GM21360 (cell line): ENCODE measurements at regions not wholly inside any gene's neighbourhood (a gene's known extent, or its start where the extent isn't known, plus 50 kb on each side); places are given as distances from the start of the nearest gene placed in this dataset.

Experiments
- ATAC-seq: cut with Tn5 transposase; IDR thresholded peaks from one replicate; pipeline ENCODE4 v1.9.1; 2021; ENCODE audit warnings: mild to moderate bottlenecking, moderate library complexity; ENCODE audit not compliant: unreplicated experiment

GRCh38 chr2:140064243-140064642 is 1284.1 kb upstream of the NXPH2 start:
- ATAC-seq, result no peak

- ATAC-seq, result no peak
These were observed 1283.2 kb upstream of the NXPH2 start for GRCh38 chr2:140063356-140063755.

DNA sequence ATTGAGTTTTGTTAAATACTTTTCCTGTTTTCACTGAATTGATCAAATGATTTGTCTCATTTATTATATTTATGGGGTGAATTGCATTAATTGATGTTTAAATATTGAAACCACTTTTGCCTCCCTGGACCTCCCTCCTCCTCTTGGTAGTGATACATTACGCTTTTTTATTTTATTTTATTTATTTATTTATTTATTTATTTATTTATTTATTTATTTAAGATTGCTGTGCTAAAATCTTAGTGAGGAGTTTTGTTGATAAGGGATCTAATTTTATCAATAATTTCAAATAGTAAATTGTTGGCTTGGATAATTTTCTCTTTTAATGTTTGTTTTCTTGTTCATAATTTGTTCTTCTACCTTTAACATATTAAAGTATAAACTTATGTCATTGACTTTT is 1281.0 kb upstream of the NXPH2 start:
- ATAC-seq, result no peak

GRCh38 chr2:140057928-140058327 is 1277.7 kb upstream of the NXPH2 start:
- no peak for ATAC-seq

- ATAC-seq, result no peak
These were observed 1261.6 kb upstream of the NXPH2 start for GRCh38 chr2:140041811-140042210.

DNA sequence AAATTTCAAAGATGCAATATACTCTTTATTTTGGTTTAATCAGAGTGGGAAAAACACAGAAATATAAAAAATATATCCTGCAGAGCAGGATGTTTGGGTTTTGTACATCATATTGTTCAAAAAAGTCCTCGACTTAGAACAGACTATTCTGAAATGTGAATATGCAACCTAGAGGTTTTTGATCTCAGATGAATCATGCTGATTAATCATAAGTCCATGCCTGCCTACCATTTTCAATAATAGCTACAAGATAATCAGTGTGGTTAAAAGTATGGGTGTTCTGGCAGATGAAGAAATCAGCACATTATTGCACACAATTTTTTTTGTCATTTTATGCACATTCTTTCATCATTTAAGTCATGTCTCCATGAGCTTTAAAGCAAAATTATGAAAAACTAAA is 1261.0 kb upstream of the NXPH2 start:
- ATAC-seq, result no peak

DNA sequence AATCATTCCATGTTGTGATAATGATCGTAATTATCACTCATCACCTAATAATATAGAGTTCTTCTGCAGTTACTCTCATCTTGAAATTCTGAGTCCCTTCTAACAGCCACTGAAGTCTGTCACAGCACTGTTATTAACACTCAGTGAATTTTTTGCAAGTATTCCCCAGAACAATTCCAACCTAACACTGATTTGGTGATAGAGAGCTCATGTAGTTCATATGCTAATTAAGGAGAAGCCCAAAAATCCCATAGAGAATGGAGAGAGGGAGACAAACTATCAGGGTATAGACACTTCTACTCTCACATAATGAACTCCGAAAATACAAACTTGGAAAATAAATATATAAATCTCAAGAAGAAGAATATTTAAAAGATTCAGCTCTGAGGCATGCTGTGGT is 1253.4 kb upstream of the NXPH2 start:
- no peak for ATAC-seq

DNA sequence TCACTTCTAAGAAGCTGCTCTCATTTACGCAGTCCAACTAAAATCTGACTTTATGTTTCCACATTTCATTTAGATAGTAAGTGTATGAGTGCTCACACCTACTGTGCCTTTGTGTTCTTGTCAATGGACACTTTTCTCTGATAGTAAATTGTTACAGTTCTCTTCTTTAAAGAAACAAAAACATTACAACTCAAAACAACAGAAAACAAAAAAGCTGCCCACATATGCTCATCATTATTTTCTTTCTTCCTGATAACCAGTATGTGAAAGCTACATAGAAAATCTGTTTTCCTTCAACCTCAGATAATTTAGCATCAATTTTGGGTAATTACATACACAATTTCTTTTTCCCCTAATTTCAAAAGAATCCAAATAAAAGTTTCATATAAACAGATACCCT is 1247.8 kb upstream of the NXPH2 start:
- ATAC-seq, result no peak

DNA sequence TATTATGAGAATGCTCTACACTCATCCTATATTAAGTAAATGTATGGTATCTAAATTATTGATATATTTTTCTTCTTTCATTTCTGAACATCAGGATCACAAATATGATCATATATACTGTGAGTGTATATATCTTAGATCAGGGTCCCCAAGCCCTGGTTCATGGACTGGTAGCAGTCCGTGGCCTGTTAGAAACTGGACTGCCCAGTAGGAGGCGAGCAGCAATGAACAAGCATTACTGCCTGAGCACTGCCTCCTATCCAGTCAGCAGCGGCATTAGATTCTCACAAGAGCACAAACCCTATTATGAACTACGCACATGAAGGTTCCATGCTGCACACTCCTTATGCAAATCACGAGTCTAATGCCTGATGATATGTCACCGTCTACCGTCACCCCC is 1247.1 kb upstream of the NXPH2 start:
- no peak for ATAC-seq

DNA sequence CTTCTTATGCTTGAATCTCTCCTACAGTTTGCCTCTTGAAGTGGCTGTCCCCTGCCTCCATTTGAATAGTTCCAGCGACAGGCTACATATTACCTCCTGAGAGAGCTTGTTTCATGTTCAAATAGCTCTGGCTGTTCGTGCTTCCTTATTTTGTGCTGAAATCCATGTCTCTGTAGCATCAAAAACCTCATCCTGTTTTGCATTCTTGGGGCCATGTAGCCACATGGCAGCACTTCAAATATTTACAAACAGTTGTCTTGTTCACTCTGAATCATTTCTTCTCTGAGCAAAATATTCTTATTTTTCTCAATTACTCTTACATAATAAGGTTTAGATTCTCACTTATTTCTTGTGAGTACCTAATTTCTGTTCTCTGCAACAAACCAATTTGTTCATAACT is 1243.1 kb upstream of the NXPH2 start:
- ATAC-seq, result no peak

- no peak for ATAC-seq
These were observed 1238.4 kb upstream of the NXPH2 start for GRCh38 chr2:140018541-140018940.

DNA sequence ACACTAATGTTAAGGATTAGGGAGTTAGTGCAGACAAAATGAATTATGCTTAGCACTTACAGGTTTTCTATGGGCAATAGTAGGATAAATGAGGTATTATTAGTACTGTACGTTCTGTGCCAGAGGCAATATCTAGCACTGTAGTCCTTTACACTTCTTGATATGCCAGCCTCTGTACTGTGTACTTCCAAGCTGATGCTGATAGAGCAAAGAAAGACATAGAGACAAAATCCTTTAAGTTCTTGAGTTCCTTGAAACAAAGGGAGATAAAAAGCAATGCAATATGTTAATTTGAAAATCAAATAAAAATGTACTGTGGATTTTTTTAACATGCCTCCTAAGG is 1234.0 kb upstream of the NXPH2 start:
- no peak for ATAC-seq

GRCh38 chr2:140013545-140014203 is 1233.5 kb upstream of the NXPH2 start:
- ATAC-seq, result no peak

DNA sequence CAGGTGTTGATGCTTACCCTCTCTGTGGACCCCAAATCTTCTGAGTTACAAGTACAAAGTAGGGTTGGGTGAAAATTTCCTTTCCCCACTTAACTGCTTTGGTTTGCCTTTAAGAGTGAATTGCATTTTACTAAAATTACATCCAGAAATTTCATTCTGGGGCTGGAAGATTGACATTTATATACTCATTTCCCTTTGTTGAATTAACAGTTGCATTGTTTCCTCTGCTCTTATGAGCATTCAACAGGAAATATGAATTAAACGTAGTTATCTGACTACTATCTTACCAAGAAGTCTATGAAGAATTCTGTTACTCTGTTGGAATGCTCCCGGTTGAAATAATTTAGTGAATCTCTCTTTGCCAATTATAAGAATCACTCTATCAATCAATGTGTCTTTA is 1231.1 kb upstream of the NXPH2 start:
- no peak for ATAC-seq

- ATAC-seq, result no peak
These were observed 1221.9 kb upstream of the NXPH2 start for GRCh38 chr2:140002110-140002509.

DNA sequence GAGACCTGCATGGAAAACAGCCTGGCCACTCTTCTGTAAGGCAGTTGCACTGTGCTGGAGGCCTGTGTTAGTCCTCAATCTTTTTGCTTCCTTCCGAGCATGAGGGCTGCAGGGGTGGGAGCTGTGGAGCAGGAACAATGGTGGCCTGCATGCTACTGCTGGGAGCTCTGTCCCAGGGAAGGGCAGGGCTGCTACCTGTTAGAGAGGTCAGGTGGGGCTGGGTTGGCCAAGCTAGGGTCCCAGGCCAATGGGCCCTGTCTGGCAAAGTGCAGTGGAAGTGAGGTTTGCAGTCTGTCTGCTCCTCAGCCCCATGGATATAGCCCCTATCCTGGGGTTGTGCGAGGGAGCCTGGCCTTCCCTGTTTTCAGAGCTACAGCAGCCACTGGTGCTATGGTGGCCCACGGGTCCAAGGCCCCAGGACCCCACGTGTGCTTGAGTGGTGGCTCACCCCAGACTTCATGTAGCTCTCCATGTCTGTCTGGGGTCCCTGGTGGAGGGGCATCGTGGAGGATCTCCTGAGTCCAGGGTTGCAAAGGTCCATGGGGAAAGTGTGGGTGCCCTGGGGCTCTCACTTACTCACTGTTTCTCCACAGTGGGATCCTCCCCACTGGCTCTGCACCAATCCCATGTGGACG is 1212.6 kb upstream of the NXPH2 start:
- ATAC-seq, result no peak

DNA sequence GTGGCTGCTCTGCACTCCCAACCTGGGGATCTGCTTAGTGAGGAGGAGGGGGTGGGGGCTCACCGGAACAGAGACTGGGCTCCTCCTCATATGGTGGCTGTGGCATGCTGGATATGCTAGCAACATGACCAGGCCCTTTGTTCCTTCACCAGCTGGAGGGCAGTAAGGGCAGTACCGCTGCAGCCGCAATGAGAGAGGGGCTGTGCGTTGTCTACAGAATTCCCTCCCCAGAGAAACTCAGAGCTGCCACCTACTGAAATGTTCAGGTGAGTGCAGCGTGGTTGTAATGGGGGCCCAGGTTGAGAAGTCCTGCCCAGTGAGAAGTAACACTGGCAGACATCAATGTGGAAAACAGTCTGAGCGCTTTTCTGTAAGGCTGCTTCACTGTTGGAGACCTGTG is 1211.9 kb upstream of the NXPH2 start:
- ATAC-seq, result no peak

GRCh38 chr2:139990646-139991335 is 1210.6 kb upstream of the NXPH2 start:
- ATAC-seq, result no peak

DNA sequence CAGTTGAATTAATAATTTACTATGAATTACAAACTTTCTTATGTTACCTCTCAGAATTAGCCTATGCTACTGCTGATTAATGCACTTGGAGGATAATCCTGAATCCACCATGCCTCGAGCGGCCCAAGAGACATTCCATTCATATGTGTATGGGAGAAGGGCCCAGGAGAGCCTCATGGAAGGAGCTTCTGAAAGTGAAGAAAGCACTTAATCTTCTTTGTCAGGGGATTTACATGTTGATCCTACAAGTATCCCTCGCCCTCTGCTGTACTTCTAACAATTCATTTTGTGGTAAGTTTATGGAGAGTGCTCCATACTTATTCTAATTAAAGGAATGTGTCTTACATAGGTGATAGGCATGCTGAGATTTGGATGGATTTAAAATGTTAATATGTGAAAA is 1189.1 kb upstream of the NXPH2 start:
- no peak for ATAC-seq

DNA sequence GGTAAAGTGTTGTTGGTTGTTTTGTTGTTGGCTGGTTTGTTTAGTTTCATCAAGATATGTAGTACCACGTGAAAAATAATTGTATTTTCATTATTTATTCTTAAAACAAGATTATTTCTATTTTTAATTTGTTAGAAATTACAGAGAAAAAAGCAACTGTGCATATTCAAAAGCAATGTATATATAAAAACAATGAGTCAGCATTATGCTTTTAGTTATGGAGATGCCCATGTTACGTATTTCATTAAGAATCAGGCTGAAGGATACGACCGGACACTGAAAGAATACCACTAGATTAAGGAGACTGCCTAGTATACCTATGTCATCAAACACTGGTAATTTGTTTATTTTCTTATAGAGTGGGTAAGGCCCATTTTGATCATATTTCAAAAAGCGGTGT is 1188.4 kb upstream of the NXPH2 start:
- no peak for ATAC-seq

DNA sequence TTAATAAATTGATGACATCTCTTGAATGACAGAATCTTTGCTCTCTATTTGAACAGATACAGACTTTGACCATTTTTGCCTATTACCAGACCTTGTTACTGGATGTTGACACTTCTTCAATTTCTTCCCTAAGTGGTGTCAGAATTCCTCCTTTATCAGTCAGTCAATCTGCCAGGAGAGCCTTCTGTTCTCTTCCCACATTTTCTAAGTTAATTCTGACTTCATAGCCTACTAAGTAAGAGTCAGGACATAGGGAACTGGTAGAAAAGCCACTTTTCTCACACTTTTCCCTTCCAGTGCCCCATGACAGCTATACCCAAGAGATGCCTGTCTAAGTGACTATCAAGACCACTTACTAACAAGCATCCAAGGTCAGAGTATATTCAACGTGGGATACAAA is 1187.5 kb upstream of the NXPH2 start:
- no peak for ATAC-seq

GRCh38 chr2:139964721-139965440 is 1184.7 kb upstream of the NXPH2 start:
- ATAC-seq, result no peak
